ENCODE measurements at regions not wholly inside any gene's neighbourhood (a gene's known extent, or its start where the extent isn't known, plus 50 kb on each side); places are given as distances from the start of the nearest gene placed in this dataset.

DNA sequence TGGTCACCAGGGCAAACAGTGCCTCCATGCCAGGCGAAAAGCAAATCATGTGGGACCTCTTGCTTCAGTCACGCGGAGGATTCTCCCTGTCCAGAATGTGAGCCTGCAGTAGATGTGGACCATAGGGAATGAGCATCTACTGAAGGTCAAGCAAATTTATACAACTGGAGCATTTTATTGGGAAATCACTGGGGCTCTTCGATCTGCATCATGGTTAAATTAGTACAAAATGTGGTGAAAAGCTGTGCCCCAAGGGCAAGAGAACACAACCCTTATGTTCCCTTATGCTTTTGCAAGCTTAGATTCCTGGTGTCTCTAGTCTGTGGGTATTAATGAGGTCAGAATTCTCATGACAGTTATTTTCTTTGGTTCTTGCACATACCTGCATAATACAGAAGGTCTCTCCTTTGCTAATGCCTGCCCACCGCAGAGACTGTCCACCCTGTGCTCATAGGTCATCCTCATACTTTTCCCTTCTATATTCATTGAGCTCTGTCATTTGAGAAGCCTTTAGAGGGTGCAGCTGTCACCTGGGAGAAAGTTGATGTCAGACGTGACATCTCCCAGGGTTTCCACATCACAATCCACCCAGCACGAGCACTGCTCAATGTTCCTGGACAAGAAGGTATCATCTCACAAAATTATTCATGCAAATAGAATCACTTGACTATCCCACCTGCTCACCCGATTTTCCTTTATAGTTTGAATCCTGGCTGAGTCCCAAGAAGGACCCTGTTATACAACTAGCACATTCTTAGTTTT lies 111.7 kb downstream of the NXNL2 start:
- no peak overlapping the region for H3K27ac ChIP-seq (ENCODE audit: low read length)

DNA sequence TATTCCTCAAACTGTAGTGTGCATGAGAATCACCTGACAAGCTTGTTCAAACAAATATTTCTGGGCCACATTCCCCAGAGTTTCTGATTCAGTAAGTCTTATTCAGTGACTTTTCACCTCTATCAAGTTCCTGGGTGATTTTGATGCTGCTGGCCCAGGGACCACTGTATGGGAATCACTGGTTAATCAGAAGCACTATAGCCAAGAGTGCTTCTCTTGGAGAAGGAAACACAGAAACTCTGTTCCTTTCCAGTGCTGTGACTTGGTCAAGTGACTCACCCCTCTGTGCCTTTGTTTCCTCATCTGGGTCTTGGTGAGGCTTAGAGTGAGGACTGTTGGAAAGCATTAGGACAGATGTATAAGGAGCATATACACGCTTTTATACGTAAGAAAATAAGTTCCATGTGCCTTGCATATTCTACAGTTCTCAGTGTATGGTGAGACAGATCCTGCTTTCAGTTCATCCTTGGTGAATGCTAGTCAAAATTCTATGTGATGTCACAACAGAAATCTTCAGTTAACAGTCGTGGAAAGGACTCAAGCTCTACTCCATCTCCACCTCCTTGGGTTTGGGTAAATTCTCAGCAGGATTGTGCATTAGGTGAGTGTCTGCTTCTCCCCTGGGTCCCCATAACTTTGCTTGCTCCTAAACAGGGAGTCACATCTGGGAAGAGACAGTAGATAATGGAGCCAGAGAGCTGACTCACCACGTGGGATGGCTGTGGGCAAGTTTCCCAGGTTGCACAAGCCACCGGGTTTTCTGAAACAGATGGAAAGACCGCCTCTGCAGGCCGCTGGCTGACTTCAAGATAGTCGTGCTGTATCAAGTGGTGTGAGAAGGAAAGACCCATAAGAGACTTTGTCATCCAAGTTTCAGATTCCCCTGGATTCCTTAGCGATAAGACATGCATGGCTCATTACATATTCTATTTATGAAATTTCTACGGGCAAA lies 117.0 kb downstream of the NXNL2 start:
- Histone ChIP-seq H3K4me1 (ENCODE audit: low read length) (no peaks in the 10 kb centered on the region), H3K9me2 (replicated peaks; ENCODE audit: insufficient read depth, low read length) (no peaks in the 10 kb centered on the region), H3K4me3 (ENCODE audit: low read length) (no peak overlapping the region), H3K27me3 (replicated peaks; ENCODE audit: insufficient read depth, low read length) (no peaks in the 10 kb centered on the region), H3K9me3 (replicated peaks; ENCODE audit: insufficient read depth, low read length) (no peaks in the 10 kb centered on the region), H2AFZ (ENCODE audit: low read length) (no peak overlapping the region), H3K4me2 (ENCODE audit: low read depth, low read length) (no peak overlapping the region), H4K20me1 (ENCODE audit: insufficient read depth, low read length) (no peaks in the 10 kb centered on the region), H3F3A (ENCODE audit: insufficient read depth, low read length) (no peaks in the 10 kb centered on the region), H3K27ac (ENCODE audit: low read length) (no peak overlapping the region), H3K9ac (ENCODE audit: low read length) (no peak overlapping the region), H3K36me3 (replicated peaks; ENCODE audit: insufficient read depth, low read length) (no peaks in the 10 kb centered on the region), H3K79me2 (ENCODE audit: low read length) (no peaks in the 10 kb centered on the region)
- DNase-seq: no peak
- TF ChIP-seq CTCF (IDR thresholded peaks at IDR 0.05; ENCODE audit: low read length) (no peak), EZH2phosphoT487 (IDR thresholded peaks at IDR 0.05; ENCODE audit: low read length) (no peak), EZH2 (optimal IDR thresholded peaks at IDR 0.05; ENCODE audit: low read depth, low read length) (no peak)

More for the DNA sequence above, 111.7 kb downstream of the NXNL2 start:
- Histone ChIP-seq H3K4me3 (ENCODE audit: low read length) (no peak overlapping the region), H3K4me2 (ENCODE audit: low read depth, low read length) (no peak overlapping the region), H3K36me3 (replicated peaks; ENCODE audit: insufficient read depth, low read length) (no peaks in the 10 kb centered on the region), H3K9me3 (replicated peaks; ENCODE audit: insufficient read depth, low read length) (no peaks in the 10 kb centered on the region; the same call in 1 of the 2 replicates), H3F3A (ENCODE audit: insufficient read depth, low read length) (no peaks in the 10 kb centered on the region), H3K9ac (ENCODE audit: low read length) (no peak overlapping the region), H3K4me1 (ENCODE audit: low read length) (no peaks in the 10 kb centered on the region), H3K27me3 (replicated peaks; ENCODE audit: insufficient read depth, low read length) (no peaks in the 10 kb centered on the region), H3K79me2 (ENCODE audit: low read length) (no peaks in the 10 kb centered on the region), H2AFZ (ENCODE audit: low read length) (no peak overlapping the region), H3K9me2 (replicated peaks; ENCODE audit: insufficient read depth, low read length) (no peaks in the 10 kb centered on the region), H4K20me1 (ENCODE audit: insufficient read depth, low read length) (no peaks in the 10 kb centered on the region)
- no peak for TF ChIP-seq CTCF (IDR thresholded peaks at IDR 0.05; ENCODE audit: low read length)
- no peak for TF ChIP-seq EZH2phosphoT487 (IDR thresholded peaks at IDR 0.05; ENCODE audit: low read length)
- no peak for TF ChIP-seq EZH2 (optimal IDR thresholded peaks at IDR 0.05; ENCODE audit: low read depth, low read length)
- DNase-seq: no peak

DNA sequence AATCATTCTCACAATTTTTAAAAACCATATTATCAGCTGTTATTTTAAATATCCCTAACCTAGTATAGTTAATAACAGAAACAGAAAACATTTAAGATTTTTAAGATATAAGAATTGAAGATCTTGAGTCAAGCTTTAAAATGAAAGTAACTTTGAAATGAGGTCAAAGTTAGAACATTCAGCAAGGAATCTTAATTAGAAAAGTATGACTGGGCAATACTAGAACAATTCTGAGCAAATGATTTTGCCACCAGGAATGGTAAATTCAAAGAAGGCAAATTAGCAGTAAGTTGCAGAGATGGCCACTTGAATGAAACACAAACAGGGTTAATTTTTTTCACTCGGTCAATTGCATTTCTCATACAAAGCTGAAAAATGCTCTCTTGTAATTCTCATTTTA lies 117.9 kb downstream of the NXNL2 start:
- H2AFZ ChIP-seq (ENCODE audit: low read length): no peak overlapping the region
- no peaks in the 10 kb centered on the region for H3K4me1 ChIP-seq (ENCODE audit: low read length)
- H3K4me2 ChIP-seq (ENCODE audit: low read depth, low read length): no peak overlapping the region
- TF ChIP-seq EZH2 (optimal IDR thresholded peaks at IDR 0.05; ENCODE audit: low read depth, low read length) (no peak), EZH2phosphoT487 (IDR thresholded peaks at IDR 0.05; ENCODE audit: low read length) (no peak), CTCF (IDR thresholded peaks at IDR 0.05; ENCODE audit: low read length) (no peak)
- no peak overlapping the region for H3K4me3 ChIP-seq (ENCODE audit: low read length)
- H3K9me2 ChIP-seq (replicated peaks; ENCODE audit: insufficient read depth, low read length): no peaks in the 10 kb centered on the region
- H3K79me2 ChIP-seq (ENCODE audit: low read length): no peaks in the 10 kb centered on the region
- no peak overlapping the region for H3K27ac ChIP-seq (ENCODE audit: low read length)
- H3K9ac ChIP-seq (ENCODE audit: low read length): no peak overlapping the region
- no peaks in the 10 kb centered on the region for H3K36me3 ChIP-seq (replicated peaks; ENCODE audit: insufficient read depth, low read length)
- H3K27me3 ChIP-seq (replicated peaks; ENCODE audit: insufficient read depth, low read length): no peaks in the 10 kb centered on the region
- H4K20me1 ChIP-seq (ENCODE audit: insufficient read depth, low read length): no peaks in the 10 kb centered on the region
- DNase-seq: no peak
- H3F3A ChIP-seq (ENCODE audit: insufficient read depth, low read length): no peaks in the 10 kb centered on the region
- H3K9me3 ChIP-seq (replicated peaks; ENCODE audit: insufficient read depth, low read length): no peaks in the 10 kb centered on the region
